Gastrocnemius medialis (tissue), 4 donors: ENCODE measurements at regions not wholly inside any gene's neighbourhood (a gene's known extent, or its start where the extent isn't known, plus 50 kb on each side); places are given as distances from the start of the nearest gene placed in this dataset.

ENCODE experiments used
- CTCF ChIP-seq, 5 experiments: fragments of 450-650 bp in 3 of 5; fragments of 200-600 bp in 2 of 5; sonication (generic) in 2 of 5; IDR thresholded peaks in 4 of 5; conservative IDR thresholded peaks in 1 of 5; 1 replicate in 4 of 5; 2 replicates in 1 of 5; pipeline ENCODE4 v1.5.1; 2016 to 2019; ENCODE audit warnings: antibody characterized with exemption in 5 of 5, mild to moderate bottlenecking in 3 of 5, moderate library complexity in 3 of 5
- POLR2A ChIP-seq, 2 donors: fragments of 450-650 bp; IDR thresholded peaks; one replicate each; pipeline ENCODE4 v1.6.1; 2017; ENCODE audit warnings: antibody characterized with exemption in 2 of 2, mild to moderate bottlenecking in 2 of 2, moderate library complexity in 2 of 2

DNA sequence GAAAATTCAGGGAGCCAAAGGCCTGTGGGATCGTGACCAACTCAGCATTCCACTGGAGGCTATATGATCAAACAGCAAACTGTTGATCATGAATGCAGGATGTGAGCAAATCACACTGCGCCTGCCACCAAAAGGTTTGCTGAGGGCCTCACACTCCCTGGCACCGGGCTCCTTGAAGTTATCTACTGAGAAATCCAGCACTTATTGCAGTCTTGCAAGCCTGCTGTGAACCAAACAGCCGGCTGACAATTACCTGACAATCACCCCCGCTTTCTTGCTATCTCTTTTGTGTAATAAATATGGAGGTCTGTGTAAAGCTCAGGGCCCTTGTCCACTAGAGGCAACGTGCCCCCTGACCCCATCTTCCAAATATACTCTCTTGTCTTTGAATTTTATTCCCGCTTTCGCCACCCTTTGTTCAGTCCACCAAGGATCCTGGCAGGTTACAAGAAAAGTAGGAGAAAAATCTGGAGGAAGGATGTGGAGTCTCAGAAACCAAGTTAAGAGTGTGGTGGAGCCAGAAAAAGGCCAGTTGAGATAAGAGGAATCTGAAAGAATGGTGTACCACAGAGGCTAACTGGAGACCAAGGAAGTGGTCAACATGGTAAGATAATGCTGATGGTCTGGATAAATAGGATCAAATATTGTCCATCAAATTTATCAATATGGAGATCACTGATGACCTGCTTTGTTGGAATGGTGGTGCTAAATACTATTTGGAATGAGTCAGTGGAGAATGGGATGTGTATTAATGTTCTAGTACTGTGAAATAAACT, 229.2 kb downstream of the ALX1 start:
- no peak for TF ChIP-seq CTCF (IDR thresholded peaks at IDR 0.05 in 4 of 5, conservative IDR thresholded peaks at IDR 0.05 in 1 of 5)
- no peak for TF ChIP-seq POLR2A (IDR thresholded peaks at IDR 0.05)
